Spinal cord (tissue), 9 donors: ENCODE measurements at regions not wholly inside any gene's neighbourhood (a gene's known extent, or its start where the extent isn't known, plus 50 kb on each side); places are given as distances from the start of the nearest gene placed in this dataset.

ENCODE experiments used
- DNase-seq, 6 donors: peaks; one replicate each; pipeline versions ENCODE4 v3.0.0 to v3.0.0-alpha.2; 2013 to 2015; ENCODE audit warnings: low spot score in 6 of 6, low read depth in 4 of 6
- H3K27ac ChIP-seq: one replicate; pipeline ENCODE4 v1.5.1; 2013; ENCODE audit warnings: low read depth, low read length, control low read depth
- H3K27me3 ChIP-seq: one replicate; pipeline ENCODE4 v1.6.1; 2013; ENCODE audit warnings: low read length; ENCODE audit not compliant: control insufficient read depth, insufficient read depth
- H3K36me3 ChIP-seq: one replicate; pipeline ENCODE4 v1.6.1; 2013; ENCODE audit warnings: low read length; ENCODE audit not compliant: control insufficient read depth, insufficient read depth
- H3K4me1 ChIP-seq: one replicate; pipeline ENCODE4 v1.6.1; 2013; ENCODE audit warnings: low read length; ENCODE audit not compliant: control insufficient read depth, insufficient read depth
- H3K4me3 ChIP-seq: one replicate; pipeline ENCODE4 v1.5.1; 2013; ENCODE audit warnings: low read depth, low read length, control low read depth
- H3K9me3 ChIP-seq: one replicate; pipeline ENCODE4 v1.6.1; 2013; ENCODE audit warnings: low read length; ENCODE audit not compliant: control insufficient read depth, insufficient read depth
- WGBS: methylation state at CpG from one replicate; pipeline ENCODE4 v1.1.5; 2013; ENCODE audit warnings: missing lambda C conversion rate; ENCODE audit not compliant: insufficient coverage; 5-methylcytosine and 5-hydroxymethylcytosine counted together
- donor health status: healthy.

- no CpG with 5 or more reads among the region's 1 CpG for WGBS
- H3K4me1 ChIP-seq, result peaks cover 19% of the 10 kb centered on the region
- no peak overlapping the region for H3K4me3 ChIP-seq
- H3K36me3 ChIP-seq, result no peaks in the 10 kb centered on the region
- H3K27me3 ChIP-seq, result peaks cover 8% of the 10 kb centered on the region
- no peak for DNase-seq
- H3K9me3 ChIP-seq, result no peaks in the 10 kb centered on the region
- no peak overlapping the region for H3K27ac ChIP-seq
Observed at GRCh38 chr5:174516741-174517140, 207.6 kb upstream of the MSX2 start.

DNA sequence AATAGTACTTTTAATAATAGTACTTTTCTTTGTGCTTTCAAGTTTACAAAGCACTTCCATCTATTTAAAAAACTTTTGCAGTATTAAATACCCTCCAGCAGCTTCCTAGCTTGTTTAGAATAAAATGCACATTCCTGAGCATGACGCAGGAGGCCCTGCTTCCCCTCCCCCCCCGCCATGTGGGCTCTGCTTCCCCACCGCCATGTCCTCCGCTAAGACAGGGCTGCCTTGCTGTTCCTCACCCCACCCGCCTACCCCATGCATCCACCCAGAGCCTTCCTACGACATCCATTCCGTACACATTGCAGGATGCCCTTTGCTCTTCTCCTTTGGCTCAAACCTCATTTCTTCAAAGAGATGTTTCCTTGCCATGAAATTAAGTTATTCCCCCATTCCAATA is 205.9 kb upstream of the MSX2 start:
- WGBS, result 81% methylated on average over 7 of the region's 7 CpGs
- H3K27ac ChIP-seq, result no peak overlapping the region
- no peaks in the 10 kb centered on the region for H3K9me3 ChIP-seq
- H3K4me3 ChIP-seq, result no peak overlapping the region
- no peaks in the 10 kb centered on the region for H3K36me3 ChIP-seq
- no peak for DNase-seq
- peaks cover 8% of the 10 kb centered on the region for H3K27me3 ChIP-seq
- H3K4me1 ChIP-seq, result peaks cover 19% of the 10 kb centered on the region

DNA sequence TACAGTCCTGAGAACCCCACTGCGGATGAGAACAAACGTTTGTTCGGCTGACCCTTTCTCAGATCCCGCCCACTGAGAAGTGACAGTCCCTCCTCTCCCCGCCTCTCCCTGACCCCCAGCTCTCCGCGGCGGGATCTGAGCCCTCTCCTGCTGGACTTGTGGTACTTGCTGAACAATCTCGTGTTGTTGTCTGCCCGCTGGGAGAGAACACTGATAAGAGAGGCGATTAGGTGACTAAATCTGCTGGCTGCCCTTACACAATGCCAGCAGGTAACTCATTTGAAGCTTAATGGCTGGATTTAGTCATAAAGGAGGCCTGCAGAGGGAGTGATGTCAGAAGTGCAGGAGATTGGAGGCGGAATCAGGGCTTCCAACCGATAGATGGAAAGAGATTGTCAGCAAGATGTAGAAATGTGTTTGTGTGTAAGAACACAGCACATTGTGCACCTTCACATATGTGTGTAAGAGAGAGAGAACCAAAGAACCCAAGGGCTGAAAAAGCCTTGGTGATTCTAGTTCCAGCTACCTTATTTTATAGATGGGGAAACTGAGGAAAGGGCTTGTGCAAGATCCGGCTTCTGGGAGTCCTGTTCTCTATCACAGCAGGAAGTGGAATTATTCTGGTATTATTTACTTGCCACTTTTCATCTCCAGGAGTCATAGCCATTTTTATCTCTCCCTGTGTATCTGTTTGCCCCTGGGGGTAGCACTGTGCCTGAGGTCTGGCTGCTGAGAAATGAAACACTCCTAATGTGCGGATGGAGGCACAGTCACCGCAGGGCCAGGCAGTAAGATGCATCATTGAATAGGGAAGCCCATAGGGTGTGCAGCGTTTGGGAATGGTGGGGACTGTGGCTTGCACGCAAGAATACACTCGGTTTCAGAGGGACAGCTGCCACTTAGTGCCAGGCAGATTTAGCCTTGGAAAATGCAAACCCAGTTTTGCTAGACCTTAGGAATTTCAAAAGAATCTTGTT is 203.7 kb upstream of the MSX2 start:
- Histone ChIP-seq H3K36me3 (no peaks in the 10 kb centered on the region), H3K4me1 (peaks cover 5% of the 10 kb centered on the region), H3K27ac (no peak overlapping the region), H3K4me3 (no peak overlapping the region), H3K9me3 (no peaks in the 10 kb centered on the region), H3K27me3 (peaks cover 6% of the 10 kb centered on the region)
- 44% methylated on average over 15 of the region's 19 CpGs for WGBS
- DNase-seq, result peak in 1 of 6 donors; percentile 72

DNA sequence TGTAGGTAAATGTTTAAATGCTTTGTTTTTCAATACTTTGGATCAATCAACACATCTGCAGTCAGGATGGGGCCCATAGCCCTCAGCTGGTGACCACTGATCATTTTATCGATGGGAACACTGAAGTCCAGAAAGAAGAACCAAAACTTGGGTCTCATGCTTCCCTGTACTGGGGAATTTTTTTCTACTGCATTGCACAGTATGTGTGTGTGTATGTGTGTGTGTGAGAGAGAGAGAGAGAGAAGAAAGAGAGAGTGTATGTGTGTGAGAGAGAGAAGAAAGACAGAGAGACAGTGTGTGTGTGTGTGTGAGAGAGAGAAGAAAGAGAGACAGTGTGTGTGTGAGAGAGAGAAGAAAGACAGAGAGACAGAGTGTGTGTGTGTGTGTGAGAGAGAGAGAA is 202.9 kb upstream of the MSX2 start:
- peaks cover 6% of the 10 kb centered on the region for H3K27me3 ChIP-seq
- WGBS, result 100% methylated on average over 1 of the region's 1 CpG
- no peak overlapping the region for H3K27ac ChIP-seq
- H3K36me3 ChIP-seq, result no peaks in the 10 kb centered on the region
- no peak overlapping the region for H3K4me3 ChIP-seq
- DNase-seq, result no peak
- peaks cover 5% of the 10 kb centered on the region for H3K4me1 ChIP-seq
- no peaks in the 10 kb centered on the region for H3K9me3 ChIP-seq

- Histone ChIP-seq H3K4me3 (no peak overlapping the region), H3K36me3 (no peaks in the 10 kb centered on the region), H3K27me3 (peaks cover 6% of the 10 kb centered on the region), H3K27ac (no peak overlapping the region), H3K4me1 (peaks cover 5% of the 10 kb centered on the region), H3K9me3 (no peaks in the 10 kb centered on the region)
- WGBS, result no CpG with 5 or more reads among the region's 2 CpGs
- DNase-seq, result no peak
Observed at GRCh38 chr5:174522480-174523260, 201.7 kb upstream of the MSX2 start.

GRCh38 chr5:174523311-174524071 is 200.9 kb upstream of the MSX2 start:
- DNase-seq, result no peak
- Histone ChIP-seq H3K36me3 (no peaks in the 10 kb centered on the region), H3K4me3 (no peak overlapping the region), H3K27me3 (peaks cover 6% of the 10 kb centered on the region), H3K9me3 (no peaks in the 10 kb centered on the region), H3K4me1 (peaks cover 5% of the 10 kb centered on the region), H3K27ac (no peak overlapping the region)
- WGBS, result 92% methylated on average over 3 of the region's 6 CpGs

DNA sequence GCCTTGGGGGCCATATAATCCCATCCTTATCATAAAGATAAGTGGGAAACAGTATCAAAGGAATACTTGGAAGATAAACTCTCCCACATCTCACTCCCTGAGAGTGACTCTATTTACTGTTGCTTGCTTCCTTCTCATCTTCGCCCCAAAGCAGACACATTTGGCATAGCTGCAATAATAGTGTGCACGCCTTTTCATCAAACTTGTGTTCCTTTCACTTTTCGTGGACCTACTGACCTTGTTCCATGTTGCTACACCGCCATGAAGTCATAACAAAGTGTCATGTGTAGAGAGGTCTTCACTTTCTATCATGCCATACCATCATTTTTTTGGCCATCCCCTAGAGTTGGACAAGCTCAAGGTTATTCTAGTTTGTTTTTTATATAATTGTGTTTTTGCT is 200.0 kb upstream of the MSX2 start:
- H3K4me1 ChIP-seq, result peaks cover 5% of the 10 kb centered on the region
- H3K9me3 ChIP-seq, result no peaks in the 10 kb centered on the region
- peaks cover 4% of the 10 kb centered on the region for H3K27me3 ChIP-seq
- no peaks in the 10 kb centered on the region for H3K36me3 ChIP-seq
- 93% methylated on average over 2 of the region's 4 CpGs for WGBS
- no peak overlapping the region for H3K27ac ChIP-seq
- DNase-seq, result no peak
- H3K4me3 ChIP-seq, result no peak overlapping the region

GRCh38 chr5:174526177-174526576 is 198.2 kb upstream of the MSX2 start:
- Histone ChIP-seq H3K27ac (no peak overlapping the region), H3K4me3 (no peak overlapping the region), H3K27me3 (no peaks in the 10 kb centered on the region), H3K9me3 (no peaks in the 10 kb centered on the region), H3K4me1 (no peaks in the 10 kb centered on the region), H3K36me3 (no peaks in the 10 kb centered on the region)
- DNase-seq, result no peak
- WGBS, result 77% methylated on average over 3 of the region's 4 CpGs

- H3K27ac ChIP-seq, result no peak overlapping the region
- no peak overlapping the region for H3K4me3 ChIP-seq
- H3K27me3 ChIP-seq, result peaks cover 6% of the 10 kb centered on the region
- peaks cover 6% of the 10 kb centered on the region for H3K4me1 ChIP-seq
- WGBS, result 40% methylated on average over 5 of the region's 11 CpGs
- H3K36me3 ChIP-seq, result no peaks in the 10 kb centered on the region
- DNase-seq, result no peak
- no peaks in the 10 kb centered on the region for H3K9me3 ChIP-seq
Observed at GRCh38 chr5:174527916-174528540, 196.4 kb upstream of the MSX2 start.
